GM12872 (cell line): ENCODE measurements at regions not wholly inside any gene's neighbourhood (a gene's known extent, or its start where the extent isn't known, plus 50 kb on each side); places are given as distances from the start of the nearest gene placed in this dataset.

ENCODE experiments used
- TF ChIP-seq, protein P1 (sequence below): IDR thresholded peaks from 3 replicates; pipeline ENCODE4 v1.5.1; 2011; ENCODE audit warnings: low read depth, mild to moderate bottlenecking, low read length, moderate library complexity; ENCODE audit not compliant: insufficient read depth

DNA sequence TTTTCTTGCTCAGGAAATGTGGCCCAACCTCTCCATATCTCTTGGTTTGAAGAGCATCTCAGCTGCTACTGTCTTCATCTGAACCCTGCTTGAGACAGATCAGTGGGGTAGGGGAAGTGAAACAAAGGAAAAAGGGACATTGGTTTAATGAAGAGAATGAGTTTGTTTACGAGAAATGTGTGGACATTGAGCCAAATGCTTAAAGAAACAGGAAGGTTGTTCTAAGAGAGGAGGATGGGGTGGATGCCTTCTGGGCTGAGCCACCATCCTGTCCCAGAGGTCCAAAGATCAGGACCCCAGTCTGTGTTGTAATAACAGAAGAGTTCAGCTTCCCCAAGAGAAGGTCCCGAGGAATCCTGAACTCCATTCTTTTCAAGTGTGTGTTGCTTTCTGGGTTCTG is 369.7 kb downstream of the INSC start:
- TF ChIP-seq, protein P1, sequence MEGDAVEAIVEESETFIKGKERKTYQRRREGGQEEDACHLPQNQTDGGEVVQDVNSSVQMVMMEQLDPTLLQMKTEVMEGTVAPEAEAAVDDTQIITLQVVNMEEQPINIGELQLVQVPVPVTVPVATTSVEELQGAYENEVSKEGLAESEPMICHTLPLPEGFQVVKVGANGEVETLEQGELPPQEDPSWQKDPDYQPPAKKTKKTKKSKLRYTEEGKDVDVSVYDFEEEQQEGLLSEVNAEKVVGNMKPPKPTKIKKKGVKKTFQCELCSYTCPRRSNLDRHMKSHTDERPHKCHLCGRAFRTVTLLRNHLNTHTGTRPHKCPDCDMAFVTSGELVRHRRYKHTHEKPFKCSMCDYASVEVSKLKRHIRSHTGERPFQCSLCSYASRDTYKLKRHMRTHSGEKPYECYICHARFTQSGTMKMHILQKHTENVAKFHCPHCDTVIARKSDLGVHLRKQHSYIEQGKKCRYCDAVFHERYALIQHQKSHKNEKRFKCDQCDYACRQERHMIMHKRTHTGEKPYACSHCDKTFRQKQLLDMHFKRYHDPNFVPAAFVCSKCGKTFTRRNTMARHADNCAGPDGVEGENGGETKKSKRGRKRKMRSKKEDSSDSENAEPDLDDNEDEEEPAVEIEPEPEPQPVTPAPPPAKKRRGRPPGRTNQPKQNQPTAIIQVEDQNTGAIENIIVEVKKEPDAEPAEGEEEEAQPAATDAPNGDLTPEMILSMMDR: no peak

DNA sequence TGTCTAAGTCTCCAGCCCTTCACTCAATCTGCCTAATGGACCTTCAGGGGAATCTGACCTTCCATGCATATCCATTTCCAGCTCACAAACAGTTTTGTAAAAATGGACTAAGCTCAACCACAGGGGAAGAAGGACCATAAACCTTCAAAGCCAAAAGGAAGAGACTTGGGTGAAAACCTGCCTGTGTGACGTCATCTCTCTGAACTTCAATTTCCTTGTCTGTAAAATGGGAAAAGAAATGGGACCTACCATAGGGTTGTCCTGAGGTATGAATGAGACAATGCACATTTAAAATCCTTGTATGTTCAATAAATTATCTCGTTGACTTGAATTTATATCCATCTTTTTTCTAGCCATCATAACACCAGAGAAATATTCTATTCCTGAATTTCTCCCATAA is 370.7 kb downstream of the INSC start:
- TF ChIP-seq, protein P1: no peak

DNA sequence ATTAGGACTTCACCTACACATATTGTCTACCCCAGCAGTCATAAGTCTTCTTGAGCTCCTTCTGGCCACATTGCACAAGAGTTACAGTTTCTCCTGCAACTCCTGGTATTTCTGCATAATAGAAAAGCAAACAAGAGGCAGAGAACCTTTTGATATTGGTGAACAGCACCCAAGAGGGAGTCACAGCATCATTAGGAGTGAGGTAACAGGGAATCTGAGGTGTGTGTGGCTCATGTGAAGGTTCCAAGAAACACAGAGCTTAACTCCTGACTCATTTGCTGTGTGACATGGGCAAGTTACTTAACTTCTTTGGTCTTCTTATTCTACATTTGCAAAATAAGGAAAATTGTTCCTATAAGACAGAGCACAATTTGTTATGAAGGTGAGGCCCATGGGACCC is 374.6 kb downstream of the INSC start:
- TF ChIP-seq, protein P1: no peak

DNA sequence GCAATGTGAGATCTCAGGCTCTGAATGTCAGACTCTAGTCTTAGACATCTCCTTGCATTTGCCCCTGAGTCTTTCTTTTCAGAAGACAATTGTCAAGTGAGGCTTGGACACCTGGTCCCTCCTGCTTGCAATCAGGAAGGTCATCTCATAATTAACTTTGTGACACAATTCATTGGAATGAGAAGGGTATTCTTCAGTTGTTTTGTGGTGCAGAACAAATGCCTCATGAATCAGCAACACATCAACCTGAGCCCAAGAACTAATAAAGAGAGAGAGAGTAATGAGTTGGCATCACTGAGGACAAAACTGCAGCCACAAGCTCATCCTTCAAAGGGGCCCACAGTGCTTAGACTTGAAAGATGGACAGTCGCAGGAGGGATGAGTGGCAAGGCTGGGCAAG is 375.8 kb downstream of the INSC start:
- TF ChIP-seq, protein P1: no peak

DNA sequence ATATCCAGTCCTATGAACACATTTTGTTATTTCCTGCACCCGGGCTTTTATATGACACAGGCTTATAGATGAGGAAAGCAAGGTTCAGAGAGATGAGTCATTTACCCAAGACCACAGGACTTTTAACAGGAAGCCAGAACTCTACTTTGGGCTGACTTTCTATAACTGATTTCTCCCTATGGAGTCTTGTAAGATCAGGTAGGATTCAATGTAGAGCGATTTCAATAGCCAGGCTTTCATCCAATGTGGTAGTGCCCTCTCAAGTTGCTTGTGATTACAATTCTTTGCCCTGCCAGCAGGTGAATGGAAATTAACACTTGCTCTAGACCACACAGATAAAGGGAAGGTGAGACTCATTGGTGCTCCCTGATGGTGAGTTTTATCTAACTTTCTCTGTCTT is 378.3 kb downstream of the INSC start:
- TF ChIP-seq, protein P1: no peak

DNA sequence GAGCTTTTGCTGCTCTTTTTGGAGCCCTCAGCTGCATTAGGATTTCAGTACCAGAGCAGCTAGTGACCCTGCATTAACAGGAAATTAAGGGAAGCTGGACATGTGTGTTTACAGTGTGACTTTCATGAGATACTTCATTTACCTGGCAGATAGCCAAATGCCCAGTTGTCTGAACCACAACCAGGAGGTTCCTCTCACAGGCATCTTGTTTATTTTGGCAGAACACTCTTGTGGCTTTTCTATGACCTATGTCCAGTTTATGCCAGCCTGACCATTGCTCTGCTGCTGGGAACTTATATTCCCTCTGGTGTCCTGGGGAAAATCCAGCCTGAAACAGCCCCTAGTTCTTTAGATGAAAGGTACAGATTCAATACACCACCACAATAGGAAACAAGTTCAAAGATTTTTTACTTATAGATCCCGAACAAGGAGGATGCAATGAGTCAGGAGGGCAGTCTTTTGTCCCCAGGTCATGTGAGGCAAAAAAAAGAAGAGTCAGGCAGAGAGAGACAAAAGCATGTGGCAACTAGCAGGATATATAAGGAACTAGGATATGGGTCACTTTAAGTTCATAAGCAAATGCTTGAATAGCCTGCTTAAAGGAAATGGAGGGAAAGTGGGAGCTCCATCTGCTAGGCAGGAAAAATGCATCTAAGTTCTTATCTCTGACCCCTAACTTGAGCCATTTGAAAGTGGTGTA is 379.3 kb downstream of the INSC start:
- TF ChIP-seq, protein P1: no peak

DNA sequence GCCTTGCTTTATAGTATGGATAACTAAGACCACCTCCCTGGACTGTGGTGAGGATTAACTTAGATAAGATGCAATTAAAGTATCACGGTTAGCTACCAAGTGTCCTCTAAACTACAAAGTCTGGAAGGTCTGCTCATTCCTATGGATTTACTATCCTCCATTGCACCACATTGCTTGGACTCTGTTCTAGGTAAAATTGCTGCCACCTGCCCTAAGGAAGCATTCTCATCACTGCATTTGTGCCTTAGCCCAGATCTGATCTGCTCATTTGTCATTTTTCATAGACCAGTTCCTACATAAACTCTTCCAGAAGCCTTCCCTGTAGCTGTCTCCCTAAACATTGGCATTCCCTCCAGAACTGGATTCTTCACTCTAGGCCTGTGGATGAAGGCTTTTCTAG is 380.0 kb downstream of the INSC start:
- TF ChIP-seq, protein P1: no peak
